SW 1271 (cell line): ENCODE measurements at regions not wholly inside any gene's neighbourhood (a gene's known extent, or its start where the extent isn't known, plus 50 kb on each side); places are given as distances from the start of the nearest gene placed in this dataset.

Source experiments
- DNase-seq, 2 experiments: peaks; one replicate each; lab custom pipeline; 2025; lab: John Stamatoyannopoulos, UW

DNA sequence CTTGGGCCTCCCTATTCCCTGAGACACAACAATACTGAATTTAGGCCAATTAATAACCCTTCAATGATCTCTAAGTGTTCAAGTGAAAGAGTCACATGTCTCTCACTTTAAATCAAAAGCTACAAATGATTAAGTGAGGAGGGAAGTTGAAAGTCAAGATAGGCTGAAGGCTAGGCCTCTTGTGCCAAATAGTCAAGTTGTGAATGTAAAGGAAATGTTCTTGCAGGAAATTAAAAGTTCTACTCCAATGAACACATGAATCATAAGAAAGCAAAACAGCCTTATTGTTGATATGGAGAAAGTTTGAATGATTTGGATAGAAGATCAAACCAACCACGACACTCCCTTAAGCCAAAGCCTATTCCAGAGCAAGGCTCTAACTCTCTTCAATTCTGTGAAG is 286.9 kb downstream of the MEIS1 start:
- DNase-seq: no peak

DNA sequence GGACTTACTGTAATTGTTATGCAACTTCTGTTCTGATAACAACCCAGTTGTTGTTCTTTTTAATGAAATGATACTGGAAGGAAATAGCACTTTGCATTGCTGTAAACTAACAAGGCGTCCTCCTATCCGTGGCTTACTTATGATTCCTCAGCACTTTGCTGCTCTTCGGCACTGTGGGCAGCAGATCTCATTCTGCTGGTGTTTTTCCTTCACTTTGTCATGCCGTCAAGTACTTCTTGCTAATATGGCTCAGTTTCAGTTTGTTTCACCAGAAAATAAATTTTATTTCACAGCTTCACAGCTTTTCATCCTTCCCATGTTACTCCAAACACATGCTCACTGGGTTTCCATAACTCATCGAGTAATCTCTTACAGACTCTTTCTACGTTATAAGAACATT is 289.3 kb downstream of the MEIS1 start:
- DNase-seq: no peak

DNA sequence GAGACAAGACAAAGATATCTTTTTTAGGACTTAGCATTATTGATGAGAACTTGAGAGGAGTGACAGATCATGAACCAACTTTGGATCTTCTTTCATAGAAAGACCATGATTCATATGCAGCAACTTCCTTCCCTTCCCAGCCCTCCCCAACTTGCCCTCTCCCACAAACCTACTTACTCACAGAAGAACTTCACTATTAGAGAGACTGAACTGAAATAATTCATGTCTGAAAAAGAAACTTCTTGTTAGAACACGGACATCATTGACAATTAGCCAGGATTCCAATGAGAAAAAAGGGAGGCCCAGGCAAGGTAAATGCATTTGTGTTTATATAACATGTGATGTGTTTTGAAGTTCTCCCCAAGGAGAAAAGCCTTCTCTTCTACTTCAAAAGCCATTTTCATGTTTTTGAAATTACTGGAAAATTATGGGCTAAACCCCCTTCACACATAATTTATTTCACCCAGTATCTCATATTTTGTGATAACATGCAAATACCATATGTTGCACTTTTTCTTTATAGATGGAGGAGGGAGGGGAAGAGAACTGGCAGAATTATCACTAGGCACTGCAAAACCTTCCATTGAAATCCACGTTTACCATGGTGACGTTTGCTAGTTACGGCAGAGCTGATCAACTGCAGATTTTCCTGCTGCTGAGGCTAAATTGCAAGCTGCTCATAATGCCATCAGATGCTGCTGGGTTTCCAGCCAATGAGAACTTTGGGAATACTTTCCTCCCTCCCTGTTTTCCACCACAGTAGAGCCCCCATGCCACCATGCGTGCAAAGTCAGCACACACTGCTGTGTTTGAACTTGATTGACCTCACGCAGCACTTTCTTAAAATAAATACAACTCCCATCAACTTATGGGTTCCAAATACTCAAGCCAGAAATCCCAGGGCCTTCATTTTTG is 294.7 kb downstream of the MEIS1 start:
- DNase-seq: no peak

DNA sequence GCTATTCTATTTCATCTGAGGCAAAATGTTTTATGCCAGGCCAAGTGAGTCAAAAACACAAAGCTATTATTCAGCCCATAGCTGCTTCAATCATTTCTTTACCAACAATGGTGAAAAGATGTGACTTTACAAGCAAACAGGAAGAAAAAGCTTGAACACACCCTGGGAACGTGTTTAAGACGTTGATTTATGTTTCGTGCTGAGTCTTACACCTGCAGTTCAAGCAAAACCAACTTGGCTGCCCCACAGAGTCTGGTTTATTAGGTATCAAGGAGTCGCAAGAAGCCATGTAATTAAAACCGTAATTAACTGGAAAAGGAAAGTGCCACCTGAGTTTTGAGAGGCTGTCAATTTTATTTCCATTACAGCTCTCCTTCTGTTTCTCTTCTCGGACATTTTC is 295.5 kb downstream of the MEIS1 start:
- DNase-seq: no peak

DNA sequence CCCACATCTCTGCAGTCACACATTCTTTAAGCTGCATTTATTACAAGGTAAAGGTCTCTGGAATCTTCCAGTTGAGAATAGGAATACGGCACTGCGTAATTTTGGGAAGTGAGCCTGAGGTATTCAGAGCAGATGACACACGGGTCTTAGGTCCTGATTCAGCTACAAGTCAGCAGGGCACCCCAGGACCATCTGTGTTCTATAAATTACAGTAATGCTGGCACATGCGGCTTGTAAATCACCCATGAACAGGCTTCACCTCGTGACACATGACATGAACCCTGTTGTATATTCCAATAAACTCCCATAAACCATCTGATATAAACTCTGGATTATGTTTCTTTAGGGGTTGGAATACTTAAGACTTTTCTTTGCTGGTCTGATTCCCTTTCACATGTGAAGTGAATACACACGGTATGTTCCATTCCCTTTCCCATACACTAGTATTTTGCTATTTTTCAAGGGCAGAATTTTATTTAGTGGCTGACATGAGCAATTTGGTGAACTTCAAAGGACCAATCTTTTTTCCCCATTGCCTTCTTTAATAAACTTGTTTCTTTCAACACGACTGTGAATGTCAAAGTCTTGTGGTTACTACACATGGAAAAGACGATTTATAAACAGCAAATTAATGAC is 298.6 kb downstream of the MEIS1 start:
- DNase-seq: no peak

DNA sequence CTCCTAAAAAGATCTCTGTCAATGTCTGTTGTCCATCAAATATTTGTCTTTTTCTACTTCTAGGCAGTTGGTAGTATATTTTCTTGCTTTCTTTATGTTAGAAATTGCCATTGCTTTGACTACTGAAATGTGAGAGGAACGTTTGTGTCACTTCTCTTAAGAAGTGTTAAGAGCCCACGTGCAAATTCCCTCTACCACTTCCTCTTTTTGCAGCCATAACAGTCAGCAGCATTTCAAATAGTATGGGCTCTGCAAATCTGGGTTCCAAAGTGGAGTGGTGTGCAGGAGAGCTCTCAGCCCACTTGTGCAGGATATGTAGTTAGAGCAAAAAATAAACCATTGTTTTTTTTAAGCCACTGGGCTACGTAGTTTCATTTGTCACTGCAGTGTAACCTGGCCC is 314.0 kb downstream of the MEIS1 start:
- DNase-seq: no peak

DNA sequence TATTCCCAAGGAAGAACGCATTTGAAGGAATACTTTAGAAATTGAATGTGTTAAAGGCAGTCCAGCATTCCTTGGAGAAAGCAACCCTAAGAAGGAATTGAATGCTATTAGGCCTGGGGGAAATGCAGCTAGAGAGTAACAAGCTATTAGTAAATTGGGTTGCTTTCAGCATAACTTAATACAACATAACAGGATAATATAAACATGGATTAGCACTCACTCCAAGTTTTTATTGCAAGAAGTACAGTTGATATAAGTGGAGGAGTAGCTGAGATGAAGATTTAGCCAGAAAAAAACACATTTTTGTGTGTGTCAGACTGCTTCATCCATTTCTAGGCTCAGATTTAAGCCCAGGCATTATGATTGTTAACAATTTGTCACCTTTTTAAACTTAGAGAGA is 314.6 kb downstream of the MEIS1 start:
- DNase-seq: no peak

DNA sequence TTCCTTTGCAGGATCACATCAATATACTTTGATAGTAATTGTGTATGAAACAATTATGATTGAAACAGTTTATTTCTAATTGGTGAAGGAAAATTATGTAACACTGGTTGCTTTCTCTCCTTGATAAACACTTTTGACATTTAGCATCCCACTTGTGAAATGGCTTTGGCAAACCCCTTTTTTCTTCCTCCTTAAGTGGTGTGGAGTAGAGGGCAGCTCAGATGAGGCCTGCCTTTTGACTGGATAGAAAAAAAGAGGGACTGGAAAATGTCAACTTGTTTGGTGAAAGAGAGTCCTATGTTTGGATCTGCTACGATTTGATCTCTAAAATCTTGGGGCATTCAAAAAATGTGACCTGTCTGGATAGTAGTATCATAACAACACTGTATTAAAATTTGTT is 318.3 kb downstream of the MEIS1 start:
- no peak for DNase-seq

DNA sequence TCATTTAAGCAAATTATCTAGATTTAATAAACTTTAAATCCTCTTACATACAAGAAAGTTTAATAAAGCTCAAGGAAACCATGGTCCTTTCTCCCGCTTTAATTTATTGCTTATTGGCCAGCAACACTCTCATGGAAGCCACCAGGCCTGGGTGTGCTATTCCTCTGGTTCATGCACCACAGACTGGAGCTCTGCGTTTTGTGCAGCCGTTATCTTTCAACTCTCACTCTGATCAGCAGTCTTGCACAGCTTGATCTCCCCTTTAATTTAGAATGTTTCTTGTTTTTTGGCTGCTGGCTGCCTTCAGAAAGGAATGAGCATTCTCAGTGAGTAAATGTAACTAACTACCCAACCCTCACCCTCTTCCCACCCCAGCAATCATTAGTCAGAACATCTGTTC is 318.7 kb downstream of the MEIS1 start:
- DNase-seq: no peak

DNA sequence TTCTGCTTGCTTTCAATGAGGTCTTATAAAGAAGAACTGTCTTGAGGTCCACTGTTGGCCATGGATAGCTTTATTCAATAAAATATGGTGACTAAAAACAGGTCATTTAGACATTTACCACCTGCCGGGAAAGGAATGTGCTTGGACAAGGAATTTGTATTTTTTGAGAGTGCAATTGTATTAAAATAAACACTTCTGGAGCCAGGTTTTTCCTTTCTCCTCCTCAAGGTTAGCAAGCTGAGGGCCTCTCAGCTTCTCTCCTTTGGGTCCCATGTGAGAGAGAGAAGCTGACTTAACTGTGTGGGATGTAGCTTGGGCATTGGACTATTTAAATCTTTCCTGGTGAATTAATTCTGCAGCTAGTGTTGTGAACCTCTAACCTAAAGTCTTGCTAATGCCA is 321.0 kb downstream of the MEIS1 start:
- DNase-seq: no peak

DNA sequence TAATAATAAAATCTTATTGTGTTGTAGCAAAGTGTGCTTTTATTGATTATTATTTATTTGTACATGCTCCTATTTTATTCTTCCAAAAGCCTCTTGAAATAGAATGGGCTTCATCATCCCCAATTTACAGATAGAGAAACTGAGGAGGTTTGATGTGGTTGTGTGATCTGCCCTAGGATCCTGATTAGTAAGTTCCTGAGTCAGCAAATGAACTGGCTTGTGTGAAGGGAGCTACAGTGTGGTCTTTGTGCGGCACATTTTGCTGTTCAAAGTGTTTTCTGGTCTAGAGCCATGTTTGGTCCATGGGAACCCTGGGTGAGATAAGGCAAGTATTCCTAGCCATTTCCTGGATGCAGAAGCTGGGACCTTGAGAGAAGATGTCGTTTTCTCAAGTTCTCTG is 326.9 kb downstream of the MEIS1 start:
- no peak for DNase-seq

DNA sequence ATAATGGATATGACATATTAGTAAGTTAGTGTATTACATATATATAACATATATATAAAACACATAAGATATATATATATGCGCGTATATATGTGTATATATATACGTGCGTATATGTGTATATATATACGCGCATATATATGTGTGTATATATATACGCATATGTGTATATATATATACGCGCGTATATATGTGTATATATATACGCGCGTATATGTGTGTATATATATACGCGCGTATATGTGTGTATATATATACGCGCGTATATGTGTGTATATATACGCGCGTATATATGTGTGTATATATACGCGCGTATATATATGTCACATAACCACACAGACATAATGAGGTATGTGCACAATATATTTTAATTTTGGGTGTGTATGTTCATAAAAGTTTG is 327.8 kb downstream of the MEIS1 start:
- no peak for DNase-seq

DNA sequence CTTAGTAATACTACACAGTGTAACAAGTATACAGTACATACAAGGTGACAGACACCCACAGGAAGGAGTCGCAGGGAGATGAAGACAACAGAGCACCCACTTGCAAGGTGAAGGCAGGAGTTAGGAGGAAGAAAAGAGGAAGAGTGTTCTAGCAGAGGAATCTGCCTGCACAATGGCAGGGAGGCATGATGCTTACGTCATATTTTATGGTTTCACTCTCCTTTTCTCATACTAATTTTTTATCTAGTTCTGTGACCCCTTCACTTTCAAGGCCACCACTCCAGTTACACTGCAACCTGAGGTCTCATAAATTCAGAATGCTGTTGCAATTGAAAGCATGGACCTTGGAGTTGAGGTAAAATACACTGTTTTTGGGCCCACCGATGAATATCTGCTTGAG is 331.7 kb downstream of the MEIS1 start:
- no peak for DNase-seq

DNA sequence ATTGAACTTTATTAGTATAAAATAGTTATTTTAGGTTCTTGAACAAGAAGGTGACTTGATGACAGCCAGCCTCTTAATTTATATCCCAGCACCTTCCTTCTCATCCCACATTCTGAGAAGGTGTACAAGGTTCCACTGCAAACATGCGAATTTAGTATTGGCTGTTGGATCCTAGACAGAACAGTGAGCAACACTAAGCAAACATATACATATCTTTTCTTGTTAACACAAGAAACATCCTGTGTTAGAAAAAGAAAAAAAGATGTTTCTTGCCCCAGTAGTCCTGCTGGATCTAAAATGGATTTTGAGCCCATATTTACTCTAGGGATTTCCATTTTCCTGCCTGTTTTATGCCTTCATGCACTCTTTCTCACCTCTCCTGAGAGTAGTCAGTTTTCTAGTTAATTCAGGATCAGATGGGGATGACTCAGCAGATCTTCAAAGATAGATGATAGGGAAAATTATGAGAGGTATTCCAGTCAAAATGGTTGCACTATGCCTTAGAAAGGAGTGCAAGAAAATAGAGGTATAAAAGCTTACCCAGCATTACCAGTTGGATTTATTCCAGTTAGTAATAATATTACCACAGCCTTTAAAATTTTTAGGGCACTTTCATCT is 336.5 kb downstream of the MEIS1 start:
- DNase-seq: no peak

DNA sequence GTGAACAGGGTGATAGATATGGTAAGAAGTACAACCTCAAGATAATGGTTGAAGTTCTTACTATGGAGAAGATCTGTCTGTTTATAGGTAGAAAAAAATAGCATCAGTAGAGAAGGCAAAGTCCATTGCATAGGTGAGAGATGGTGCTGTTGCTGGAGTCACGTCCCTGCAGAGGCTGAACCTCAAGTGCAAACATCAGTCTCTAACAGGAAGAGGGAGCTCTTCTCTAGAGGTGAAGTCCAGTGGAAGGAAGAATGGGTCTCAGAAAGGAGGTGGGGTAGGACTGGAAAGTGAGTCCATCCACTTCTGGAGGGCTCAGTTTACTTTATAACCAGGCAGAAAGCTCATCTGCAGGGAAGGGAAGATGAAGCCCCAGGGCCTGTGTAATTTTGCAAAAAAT is 337.7 kb downstream of the MEIS1 start:
- no peak for DNase-seq

DNA sequence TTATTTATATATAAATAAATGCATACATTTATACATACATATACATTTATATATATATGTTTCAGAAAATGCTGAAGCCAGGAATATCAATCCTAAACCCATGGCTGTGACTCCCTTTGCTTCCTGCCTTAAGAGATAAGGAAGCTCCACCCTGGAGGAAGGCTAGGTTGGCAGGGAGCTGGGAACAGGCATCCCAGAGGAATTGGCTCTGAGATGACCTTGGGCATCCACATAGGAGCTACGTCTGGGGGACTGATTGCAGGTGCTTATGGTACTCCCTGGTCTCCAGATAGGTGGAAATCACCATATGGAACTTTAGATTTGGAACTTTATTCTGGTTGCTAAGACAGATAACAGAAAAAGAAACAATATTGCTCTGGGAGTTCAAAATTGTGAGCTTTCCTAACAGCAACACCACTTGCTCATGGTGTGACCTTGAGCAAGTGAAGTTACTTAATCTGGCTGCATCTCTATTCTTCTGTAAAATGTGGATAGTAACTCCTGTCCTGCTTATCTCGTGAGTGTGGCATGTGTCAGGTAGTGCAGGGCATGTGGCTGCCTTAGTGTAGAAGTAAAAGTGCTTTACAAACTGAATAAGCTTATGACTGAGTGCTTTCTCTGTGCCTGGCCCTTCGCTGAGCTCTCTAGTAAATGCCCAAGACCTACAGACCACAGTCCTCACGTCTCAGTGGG is 341.0 kb downstream of the MEIS1 start:
- no peak for DNase-seq

DNA sequence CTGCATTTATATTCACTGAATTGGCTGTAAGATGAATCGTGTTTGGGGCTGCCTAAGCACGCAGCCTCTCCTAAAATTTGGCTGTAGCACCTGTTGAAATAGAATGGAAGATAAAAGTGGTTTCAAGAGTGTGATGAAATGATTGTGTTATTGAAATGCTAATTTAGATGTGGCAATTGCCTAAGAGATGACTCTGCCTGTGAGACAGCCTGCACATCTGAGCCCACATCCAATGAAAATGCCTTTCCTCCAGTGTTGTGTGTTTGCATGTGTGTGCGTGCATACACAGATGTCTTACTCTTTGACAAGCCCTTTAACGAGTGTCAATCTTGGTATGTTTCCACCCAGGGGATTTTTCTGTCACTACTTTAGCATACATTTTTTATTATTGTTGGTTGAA is 346.9 kb downstream of the MEIS1 start:
- no peak for DNase-seq

DNA sequence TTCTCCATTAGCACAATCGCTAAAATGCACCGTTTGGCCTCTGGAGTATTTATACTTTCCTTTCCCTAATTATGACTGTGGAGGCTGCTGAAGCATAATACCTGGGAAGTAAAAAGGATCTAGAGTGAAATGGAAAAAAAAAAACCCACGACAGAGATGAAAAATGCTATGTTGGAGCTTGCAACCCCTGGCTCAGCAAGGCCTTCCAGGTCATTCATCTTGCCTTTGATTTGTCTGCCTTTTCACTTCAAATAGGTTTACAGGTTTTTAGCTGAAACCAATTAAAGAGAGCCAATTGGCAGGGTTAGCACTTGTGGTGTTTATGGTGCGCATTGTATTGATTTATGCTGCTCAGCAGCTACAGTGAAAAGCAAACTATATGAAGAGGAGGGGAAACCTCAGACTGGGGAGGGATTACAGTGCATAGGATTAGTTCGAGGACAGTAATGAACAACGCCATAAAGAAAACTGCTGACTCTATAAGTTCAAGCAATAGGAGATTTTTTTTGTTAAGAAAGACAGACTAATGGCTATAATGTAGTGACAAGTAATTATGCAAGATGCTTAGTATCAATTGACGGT is 347.9 kb downstream of the MEIS1 start:
- no peak for DNase-seq

DNA sequence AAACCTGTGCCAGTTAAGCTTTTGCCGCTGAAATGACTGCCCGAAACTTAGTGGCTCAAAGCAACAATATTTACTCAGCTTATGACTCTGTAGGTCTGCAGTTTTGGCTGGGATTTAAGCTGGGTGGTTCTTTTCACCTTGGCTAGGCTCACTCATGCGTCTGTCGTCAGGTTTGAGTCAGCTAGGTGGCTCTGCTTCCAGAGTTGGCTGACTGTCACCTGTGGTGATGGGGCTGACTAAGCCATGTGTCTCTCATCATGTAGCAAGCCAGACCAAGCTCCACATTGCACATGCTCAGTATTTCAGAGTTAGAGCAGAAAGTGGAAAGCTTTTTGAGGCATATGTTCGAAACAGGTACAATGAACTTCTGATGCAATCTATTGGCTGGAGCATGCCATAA is 354.8 kb downstream of the MEIS1 start:
- DNase-seq: no peak

DNA sequence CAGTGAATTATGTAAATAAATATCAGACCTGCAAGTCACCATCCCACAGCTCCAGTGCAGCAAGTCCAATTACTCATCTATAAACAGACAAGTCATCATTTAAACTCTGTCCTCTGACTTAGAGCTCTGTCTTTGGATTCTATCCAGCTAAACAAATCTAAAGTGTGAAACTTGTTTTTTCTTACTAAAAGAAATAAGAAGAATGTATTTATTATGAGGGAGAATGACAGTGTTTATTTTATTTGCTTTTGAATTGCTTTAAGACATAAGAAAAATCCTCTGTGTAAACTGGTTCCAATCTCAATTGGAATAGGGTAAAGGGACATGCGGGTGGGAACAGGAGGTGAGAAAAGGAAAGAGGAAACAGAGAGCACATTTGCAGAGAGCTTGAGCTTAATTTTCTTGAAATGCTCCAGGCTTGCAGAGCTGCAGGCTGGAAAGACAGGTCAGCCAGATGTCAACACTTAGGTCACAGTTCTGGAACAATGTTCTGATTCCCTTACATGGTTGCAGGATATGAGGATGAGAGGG is 355.8 kb downstream of the MEIS1 start:
- DNase-seq: no peak

DNA sequence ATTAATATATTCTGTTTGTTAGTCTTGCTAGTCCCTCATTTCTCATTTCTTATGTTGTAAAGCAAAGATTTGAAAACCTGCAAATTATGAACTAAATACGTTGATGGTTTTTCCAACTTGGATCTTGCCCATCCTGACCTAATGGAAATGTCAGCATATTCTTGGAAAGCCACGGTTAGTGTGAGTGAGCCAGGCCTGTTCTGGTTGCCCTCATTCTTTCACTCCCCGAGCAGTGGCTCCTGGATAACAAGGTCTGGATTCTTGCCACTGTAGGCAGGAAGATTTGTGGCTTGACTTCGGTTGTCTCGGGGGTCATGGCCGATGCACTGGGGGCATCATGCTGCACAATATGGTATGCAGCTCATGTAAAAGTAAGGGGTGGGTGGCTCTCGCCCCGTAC is 359.1 kb downstream of the MEIS1 start:
- no peak for DNase-seq

DNA sequence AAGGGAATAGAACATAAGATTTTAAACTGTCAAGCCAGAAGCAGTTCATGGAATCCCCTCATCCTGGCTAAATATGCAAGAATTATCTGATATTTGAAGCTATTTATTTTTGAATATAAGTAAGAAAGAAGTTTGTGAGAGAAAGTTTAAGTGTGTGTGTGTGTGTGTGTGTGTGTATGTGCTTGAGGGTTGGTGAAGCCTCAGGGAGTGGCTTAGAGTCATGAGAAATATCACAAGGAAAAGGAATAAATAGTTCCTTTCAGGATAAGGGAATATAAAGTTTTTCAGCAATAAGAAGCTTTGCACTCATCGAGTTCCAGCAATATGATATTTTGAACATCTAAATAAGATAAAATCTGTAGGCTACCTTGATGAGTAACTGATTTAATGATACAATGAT is 359.6 kb downstream of the MEIS1 start:
- DNase-seq: no peak
